ENCODE measurements at regions not wholly inside any gene's neighbourhood (a gene's known extent, or its start where the extent isn't known, plus 50 kb on each side); places are given as distances from the start of the nearest gene placed in this dataset.

- TF ChIP-seq CTCF (conservative IDR thresholded peaks at IDR 0.05; ENCODE audit: low read length) (no peak), EZH2phosphoT487 (IDR thresholded peaks at IDR 0.05; ENCODE audit: borderline replicate concordance) (no peak)
These were observed 55.9 kb upstream of the IL2 start for GRCh38 chr4:122512430-122512829.

Data from Loucy (cell line).